GM21390 (cell line): ENCODE measurements at regions not wholly inside any gene's neighbourhood (a gene's known extent, or its start where the extent isn't known, plus 50 kb on each side); places are given as distances from the start of the nearest gene placed in this dataset.

Source experiments
- ATAC-seq: cut with Tn5 transposase; IDR thresholded peaks from one replicate; pipeline ENCODE4 v1.9.1; 2021; ENCODE audit not compliant: unreplicated experiment

GRCh38 chr6:56865081-56865875, 89.6 kb upstream of the BEND6 start:
- ATAC-seq: no peak

- no peak for ATAC-seq
Measured at GRCh38 chr6:56864171-56864616, 90.7 kb upstream of the BEND6 start.

- ATAC-seq: no peak
Measured at GRCh38 chr6:56863366-56863765, 91.5 kb upstream of the BEND6 start.

- peak; percentile 43 for ATAC-seq
Measured at GRCh38 chr6:56862415-56863175, 92.3 kb upstream of the BEND6 start.

- ATAC-seq: no peak
Measured at GRCh38 chr6:56860475-56860874, 94.4 kb upstream of the BEND6 start.

GRCh38 chr6:56856036-56856580, 98.8 kb upstream of the BEND6 start:
- no peak for ATAC-seq

- ATAC-seq: no peak
Measured at GRCh38 chr6:56854086-56854485, 100.8 kb upstream of the BEND6 start.

GRCh38 chr6:56853541-56853940, 101.4 kb upstream of the BEND6 start:
- no peak for ATAC-seq

- ATAC-seq: peak; percentile 17
Measured at GRCh38 chr6:56852260-56853010, 102.5 kb upstream of the BEND6 start.

- ATAC-seq: peak; percentile 88
Measured at GRCh38 chr6:56851541-56852259, 103.2 kb upstream of the BEND6 start.

- no peak for ATAC-seq
Measured at GRCh38 chr6:56851074-56851473, 103.8 kb upstream of the BEND6 start.

- no peak for ATAC-seq
Measured at GRCh38 chr6:56850626-56851025, 104.3 kb upstream of the BEND6 start.

- no peak for ATAC-seq
Measured at GRCh38 chr6:56849896-56850295, 105.0 kb upstream of the BEND6 start.

- ATAC-seq: no peak
Measured at GRCh38 chr6:56848105-56848504, 106.8 kb upstream of the BEND6 start.

GRCh38 chr6:56845032-56845431, 109.9 kb upstream of the BEND6 start:
- no peak for ATAC-seq

GRCh38 chr6:56843476-56844349, 111.2 kb upstream of the BEND6 start:
- ATAC-seq: peak; percentile 69

GRCh38 chr6:56842686-56843475, 112.0 kb upstream of the BEND6 start:
- peak; percentile 23 for ATAC-seq

GRCh38 chr6:56841751-56842150, 113.2 kb upstream of the BEND6 start:
- ATAC-seq: no peak

GRCh38 chr6:56841381-56841749, 113.5 kb upstream of the BEND6 start:
- ATAC-seq: no peak
